H9 (cell line): ENCODE measurements at regions not wholly inside any gene's neighbourhood (a gene's known extent, or its start where the extent isn't known, plus 50 kb on each side); places are given as distances from the start of the nearest gene placed in this dataset.
"Not testable (repeated sequence)": the region's sequence is repeated elsewhere in the genome, so short reads cannot be mapped to it uniquely, and the experiment has no call there.

Experiments
- DNase-seq: peaks from one replicate; pipeline ENCODE4 v3.0.0-alpha.2; 2017
- H2AFZ ChIP-seq: one replicate; pipeline ENCODE4 v1.6.1; 2013; ENCODE audit warnings: mild to moderate bottlenecking, low read length, control low read depth, moderate library complexity
- H2AK5ac ChIP-seq: 2 replicates; pipeline ENCODE4 v1.6.1; 2013; ENCODE audit warnings: low read length, control low read depth, mixed read lengths; ENCODE audit not compliant: insufficient read length
- H2BK120ac ChIP-seq: one replicate; pipeline ENCODE4 v1.6.1; 2013; ENCODE audit warnings: low read depth, mild to moderate bottlenecking, low read length, control low read depth, inconsistent platforms; ENCODE audit not compliant: poor library complexity, severe bottlenecking
- H2BK12ac ChIP-seq: 2 replicates; pipeline ENCODE4 v1.6.1; 2013; ENCODE audit warnings: low read length, control low read depth, mixed read lengths, low read depth; ENCODE audit not compliant: insufficient read length
- H2BK15ac ChIP-seq: 2 replicates; pipeline ENCODE4 v1.6.1; 2013; ENCODE audit warnings: low read depth, low read length, control low read depth
- H2BK20ac ChIP-seq: one replicate; pipeline ENCODE4 v1.6.1; 2013; ENCODE audit warnings: low read depth, mild to moderate bottlenecking, low read length, control low read depth, inconsistent platforms; ENCODE audit not compliant: poor library complexity, severe bottlenecking
- H2BK5ac ChIP-seq: 2 replicates; pipeline ENCODE4 v1.6.1; 2013; ENCODE audit warnings: low read length, control low read depth, mixed read lengths; ENCODE audit not compliant: insufficient read length
- H3K14ac ChIP-seq: 2 replicates; pipeline ENCODE4 v1.6.1; 2013; ENCODE audit warnings: low read length, control low read depth; ENCODE audit not compliant: insufficient read depth
- H3K18ac ChIP-seq: 2 replicates; pipeline ENCODE4 v1.6.1; 2013; ENCODE audit warnings: low read depth, mild to moderate bottlenecking, mixed read lengths, low read length, control low read depth; ENCODE audit not compliant: insufficient read length
- H3K23ac ChIP-seq: 2 replicates; pipeline ENCODE4 v1.6.1; 2013; ENCODE audit warnings: low read length, control low read depth, mixed read lengths, low read depth; ENCODE audit not compliant: insufficient read length
- H3K23me2 ChIP-seq: 2 replicates; pipeline ENCODE4 v1.6.1; 2013; ENCODE audit warnings: low read depth, mild to moderate bottlenecking, mixed read lengths, low read length, control low read depth; ENCODE audit not compliant: insufficient read length, poor library complexity, severe bottlenecking
- H3K27ac ChIP-seq: 2 replicates; pipeline ENCODE4 v1.5.1; 2013; ENCODE audit warnings: low read length, control low read depth, mixed read lengths, low read depth; ENCODE audit not compliant: insufficient read length
- H3K27me3 ChIP-seq: 2 replicates; pipeline ENCODE4 v1.6.1; 2013; ENCODE audit warnings: low read length, control low read depth, inconsistent platforms; ENCODE audit not compliant: insufficient read depth
- H3K4ac ChIP-seq: 2 replicates; pipeline ENCODE4 v1.6.1; 2013; ENCODE audit warnings: low read depth, mild to moderate bottlenecking, control low read depth, inconsistent platforms, low read length, moderate library complexity
- H3K4me1 ChIP-seq: 2 replicates; pipeline ENCODE4 v1.6.1; 2013; ENCODE audit warnings: low read length, control low read depth, inconsistent platforms; ENCODE audit not compliant: insufficient read depth
- H3K4me2 ChIP-seq: 2 replicates; pipeline ENCODE4 v1.6.1; 2013; ENCODE audit warnings: low read length, control low read depth, mixed read lengths; ENCODE audit not compliant: insufficient read length, insufficient read depth
- H3K56ac ChIP-seq: 2 replicates; pipeline ENCODE4 v1.6.1; 2013; ENCODE audit warnings: low read depth, mild to moderate bottlenecking, mixed read lengths, low read length, control low read depth; ENCODE audit not compliant: insufficient read length
- H3K79me1 ChIP-seq: 2 replicates; pipeline ENCODE4 v1.6.1; 2013; ENCODE audit warnings: low read depth, mild to moderate bottlenecking, moderate library complexity, low read length, control low read depth, inconsistent platforms; ENCODE audit not compliant: insufficient read depth, poor library complexity, severe bottlenecking
- H3K79me2 ChIP-seq: 2 replicates; pipeline ENCODE4 v1.6.1; 2013; ENCODE audit warnings: low read length, control low read depth, inconsistent platforms; ENCODE audit not compliant: insufficient read depth
- H3K9ac ChIP-seq: 2 replicates; pipeline ENCODE4 v1.6.1; 2013; ENCODE audit warnings: low read length, control low read depth, mixed read lengths; ENCODE audit not compliant: insufficient read length; ENCODE audit errors: extremely low read depth
- H3K9me3 ChIP-seq: one replicate; pipeline ENCODE4 v1.6.1; 2013; ENCODE audit warnings: low read depth, low read length, inconsistent platforms; ENCODE audit not compliant: control insufficient read depth
- H3T11ph ChIP-seq: one replicate; pipeline ENCODE4 v1.6.1; 2013; ENCODE audit warnings: mild to moderate bottlenecking, low read length, control low read depth, inconsistent platforms
- H4K20me1 ChIP-seq: one replicate; pipeline ENCODE4 v1.6.1; 2013; ENCODE audit not compliant: control insufficient read depth, insufficient read length, insufficient read depth
- H4K5ac ChIP-seq: 2 replicates; pipeline ENCODE4 v1.6.1; 2013; ENCODE audit warnings: low read depth, mild to moderate bottlenecking, mixed read lengths, low read length, control low read depth; ENCODE audit not compliant: insufficient read length
- H4K8ac ChIP-seq: replicated peaks from 2 replicates; pipeline ENCODE4 v1.6.1; 2013; ENCODE audit warnings: low read length, control low read depth, mixed read lengths, low read depth; ENCODE audit not compliant: insufficient read length
- H4K91ac ChIP-seq: 2 replicates; pipeline ENCODE4 v1.6.1; 2013; ENCODE audit warnings: low read depth, mild to moderate bottlenecking, moderate library complexity, mixed read lengths, low read length, control low read depth; ENCODE audit not compliant: insufficient read length
- H3K27ac Mint-ChIP-seq, 3 experiments: 2 replicates in 2 of 3; 3 replicates in 1 of 3; pipeline ENCODE4 v1.8.0; 2020 to 2021; ENCODE audit warnings: mixed read lengths in 3 of 3, mild to moderate bottlenecking in 1 of 3, moderate library complexity in 1 of 3
- H3K27me3 Mint-ChIP-seq: 2 replicates; pipeline ENCODE4 v1.8.0; 2021; ENCODE audit warnings: low read depth, mild to moderate bottlenecking, moderate library complexity, mixed read lengths
- H3K36me3 Mint-ChIP-seq, 3 experiments: 2 replicates in 2 of 3; 3 replicates in 1 of 3; pipeline ENCODE4 v1.8.0; 2020 to 2021; ENCODE audit warnings: low read depth in 3 of 3, mixed read lengths in 3 of 3; ENCODE audit not compliant: insufficient read depth in 1 of 3
- H3K4me1 Mint-ChIP-seq, 2 experiments: 2 replicates each; pipeline ENCODE4 v1.8.0; 2020; ENCODE audit warnings: mixed read lengths in 2 of 2
- H3K4me3 Mint-ChIP-seq, 2 experiments: 2 replicates in 1 of 2; 3 replicates in 1 of 2; pipeline ENCODE4 v1.8.0; 2020 to 2021; ENCODE audit warnings: mild to moderate bottlenecking in 2 of 2, mixed read lengths in 2 of 2, moderate library complexity in 1 of 2
- H3K9me3 Mint-ChIP-seq, 2 experiments: 2 replicates in 1 of 2; 3 replicates in 1 of 2; pipeline ENCODE4 v1.8.0; 2020; ENCODE audit warnings: mild to moderate bottlenecking in 2 of 2, mixed read lengths in 2 of 2, moderate library complexity in 1 of 2
- CTCF ChIP-seq: fragments of 200-600 bp; sonication (generic); conservative IDR thresholded peaks from 3 replicates; pipeline ENCODE4 v1.8.0; 2021; ENCODE audit warnings: antibody characterized with exemption, mild to moderate bottlenecking
- WGBS: extraction: QIAGEN DNeasy Blood & Tissue Kit; methylation state at CpG from one replicate; pipeline ENCODE4 v1.1.7; 2013; ENCODE audit warnings: missing lambda C conversion rate, low lambda C conversion rate, mixed read lengths; ENCODE audit not compliant: insufficient read length; ENCODE audit errors: extremely low coverage; 5-methylcytosine and 5-hydroxymethylcytosine counted together

GRCh38 chr7:113582471-113582870 lies 336.3 kb downstream of the PPP1R3A start:
- Histone ChIP-seq H2BK15ac (no peak overlapping the region), H2AK5ac (no peak overlapping the region), H3K27ac (no peak overlapping the region), H2BK20ac (no peak overlapping the region), H3K27me3 (no peaks in the 10 kb centered on the region), H2BK12ac (no peak overlapping the region), H3K14ac (no peak overlapping the region), H3K9ac (no peak overlapping the region), H2AFZ (no peak overlapping the region), H3K23me2 (no peaks in the 10 kb centered on the region), H3K4ac (no peak overlapping the region), H3K18ac (no peak overlapping the region), H3K79me1 (no peaks in the 10 kb centered on the region), H4K20me1 (no peaks in the 10 kb centered on the region), H2BK120ac (no peak overlapping the region), H4K5ac (no peak overlapping the region), H4K91ac (no peak overlapping the region), H3K4me2 (no peak overlapping the region), H3K23ac (no peak overlapping the region), H4K8ac (no peak overlapping the region), H3K79me2 (no peaks in the 10 kb centered on the region), H3T11ph (no peak overlapping the region), H2BK5ac (no peak overlapping the region), H3K56ac (no peak overlapping the region), H3K4me1 (no peaks in the 10 kb centered on the region), H3K9me3 (no peaks in the 10 kb centered on the region)
- Mint-ChIP-seq H3K27ac (no peak overlapping the region), H3K9me3 (peaks cover 0 to 12% of the 10 kb centered on the region in 2 experiments; a peak in 1 of 5 replicates), H3K27me3 (peaks cover under 1% of the 10 kb centered on the region; the same call in 1 of the 2 replicates), H3K36me3 (peaks cover 0 to 9% (median 0%) of the 10 kb centered on the region in 3 experiments; a peak in 1 of 7 replicates), H3K4me1 (no peaks in the 10 kb centered on the region), H3K4me3 (no peak overlapping the region)
- no peak for TF ChIP-seq CTCF
- no peak for DNase-seq

- H2BK5ac ChIP-seq, H3K18ac ChIP-seq, H2BK20ac ChIP-seq, H2BK15ac ChIP-seq, H3K27me3 ChIP-seq, H2BK120ac ChIP-seq, H3K36me3 Mint-ChIP-seq, H3K4me3 Mint-ChIP-seq, H3K23ac ChIP-seq, H3K23me2 ChIP-seq, H3K56ac ChIP-seq, H4K91ac ChIP-seq, H3K9me3 ChIP-seq, H4K20me1 ChIP-seq, H4K5ac ChIP-seq, H3K79me1 ChIP-seq, H3K14ac ChIP-seq, H3K4ac ChIP-seq, H3K4me1 ChIP-seq, H3T11ph ChIP-seq, H3K27ac Mint-ChIP-seq, H2BK12ac ChIP-seq, H3K4me1 Mint-ChIP-seq, H2AFZ ChIP-seq, H3K79me2 ChIP-seq, H3K9ac ChIP-seq, H4K8ac ChIP-seq, DNase-seq, H2AK5ac ChIP-seq, H3K9me3 Mint-ChIP-seq, H3K27me3 Mint-ChIP-seq, H3K27ac ChIP-seq, H3K4me2 ChIP-seq: not testable (repeated sequence)
- no CpG with 5 or more reads among the region's 8 CpGs for WGBS
These were observed 355.6 kb downstream of the PPP1R3A start for GRCh38 chr7:113563257-113563656.
